MM.1S (cell line): ENCODE measurements at regions not wholly inside any gene's neighbourhood (a gene's known extent, or its start where the extent isn't known, plus 50 kb on each side); places are given as distances from the start of the nearest gene placed in this dataset.

Source experiments
- CTCF ChIP-seq: fragments of 300-600 bp; sonication (generic); IDR thresholded peaks from 2 replicates; pipeline ENCODE4 v1.5.1; 2016; ENCODE audit warnings: antibody characterized with exemption, low read length, mixed read lengths
- EZH2 ChIP-seq: fragments of 300-600 bp; sonication (generic); optimal IDR thresholded peaks from 2 replicates; pipeline ENCODE3; 2017; ENCODE audit warnings: low read depth, mild to moderate bottlenecking, antibody characterized with exemption, low read length, mixed read lengths

GRCh38 chr10:1895691-1896090, 158.4 kb upstream of the ADARB2 start:
- TF ChIP-seq CTCF (no peak), EZH2 (no peak)
